ENCODE measurements at regions not wholly inside any gene's neighbourhood (a gene's known extent, or its start where the extent isn't known, plus 50 kb on each side); places are given as distances from the start of the nearest gene placed in this dataset.
"Not testable (repeated sequence)": the region's sequence is repeated elsewhere in the genome, so short reads cannot be mapped to it uniquely, and the experiment has no call there.

- DNase-seq (ENCODE audit: low read depth), result no peak
Observed at GRCh38 chr14:54010981-54011380, 54.4 kb upstream of the BMP4 start.

- DNase-seq (ENCODE audit: low read depth), result no peak
Observed at GRCh38 chr14:54023027-54023426, 66.4 kb upstream of the BMP4 start.

GRCh38 chr14:54025661-54026060, 69.0 kb upstream of the BMP4 start:
- no peak for DNase-seq (ENCODE audit: low read depth)

GRCh38 chr14:54026671-54027070, 70.0 kb upstream of the BMP4 start:
- no peak for DNase-seq (ENCODE audit: low read depth)

- DNase-seq (ENCODE audit: low read depth), result not testable (repeated sequence)
Observed at GRCh38 chr14:54030996-54031395, 74.4 kb upstream of the BMP4 start.

- not testable (repeated sequence) for DNase-seq (ENCODE audit: low read depth)
Observed at GRCh38 chr14:54033285-54033684, 76.7 kb upstream of the BMP4 start.

- no peak for DNase-seq (ENCODE audit: low read depth)
Observed at GRCh38 chr14:54038724-54039123, 82.1 kb upstream of the BMP4 start.

- no peak for DNase-seq (ENCODE audit: low read depth)
Observed at GRCh38 chr14:54039311-54039710, 82.7 kb upstream of the BMP4 start.

- DNase-seq (ENCODE audit: low read depth), result no peak
Observed at GRCh38 chr14:54040846-54041245, 84.2 kb upstream of the BMP4 start.

- no peak for DNase-seq (ENCODE audit: low read depth)
Observed at GRCh38 chr14:54046250-54046649, 89.6 kb upstream of the BMP4 start.

GRCh38 chr14:54047645-54048308, 91.2 kb upstream of the BMP4 start:
- DNase-seq (ENCODE audit: low read depth), result no peak

- DNase-seq (ENCODE audit: low read depth), result no peak
Observed at GRCh38 chr14:54048311-54048710, 91.7 kb upstream of the BMP4 start.

GRCh38 chr14:54048736-54049135, 92.1 kb upstream of the BMP4 start:
- DNase-seq (ENCODE audit: low read depth), result no peak

- DNase-seq (ENCODE audit: low read depth), result no peak
Observed at GRCh38 chr14:54050759-54051158, 94.1 kb upstream of the BMP4 start.

GRCh38 chr14:54052696-54053385, 96.2 kb upstream of the BMP4 start:
- DNase-seq (ENCODE audit: low read depth), result no peak

GRCh38 chr14:54053386-54053745, 96.7 kb upstream of the BMP4 start:
- DNase-seq (ENCODE audit: low read depth), result no peak

GRCh38 chr14:54058505-54058904, 101.9 kb upstream of the BMP4 start:
- DNase-seq (ENCODE audit: low read depth), result no peak

GRCh38 chr14:54083549-54084239, 127.1 kb upstream of the BMP4 start:
- no peak for DNase-seq (ENCODE audit: low read depth)

GRCh38 chr14:54085232-54085761, 128.7 kb upstream of the BMP4 start:
- no peak for DNase-seq (ENCODE audit: low read depth)

GRCh38 chr14:54085841-54086240, 129.2 kb upstream of the BMP4 start:
- no peak for DNase-seq (ENCODE audit: low read depth)

- DNase-seq (ENCODE audit: low read depth), result no peak
Observed at GRCh38 chr14:54086767-54087166, 130.1 kb upstream of the BMP4 start.

- DNase-seq (ENCODE audit: low read depth), result no peak
Observed at GRCh38 chr14:54087376-54087775, 130.8 kb upstream of the BMP4 start.

- no peak for DNase-seq (ENCODE audit: low read depth)
Observed at GRCh38 chr14:54088271-54088670, 131.6 kb upstream of the BMP4 start.
